NCI-H2107 (cell line): ENCODE measurements at regions not wholly inside any gene's neighbourhood (a gene's known extent, or its start where the extent isn't known, plus 50 kb on each side); places are given as distances from the start of the nearest gene placed in this dataset.
"Not testable (repeated sequence)": the region's sequence is repeated elsewhere in the genome, so short reads cannot be mapped to it uniquely, and the experiment has no call there.

Source experiments
- DNase-seq: peaks from one replicate; lab custom pipeline; 2025; lab: John Stamatoyannopoulos, UW

- DNase-seq = no peak
Observed at GRCh38 chr9:22170556-22170955, 161.5 kb upstream of the CDKN2B start.

- no peak for DNase-seq
Observed at GRCh38 chr9:22170990-22171670, 162.0 kb upstream of the CDKN2B start.

GRCh38 chr9:22171691-22172090 is 162.6 kb upstream of the CDKN2B start:
- no peak for DNase-seq

GRCh38 chr9:22173908-22174307 is 164.8 kb upstream of the CDKN2B start:
- DNase-seq = no peak

- DNase-seq = no peak
Observed at GRCh38 chr9:22175972-22176545, 167.0 kb upstream of the CDKN2B start.

- DNase-seq = not testable (repeated sequence)
Observed at GRCh38 chr9:22181021-22181420, 171.9 kb upstream of the CDKN2B start.

- no peak for DNase-seq
Observed at GRCh38 chr9:22189471-22189870, 180.4 kb upstream of the CDKN2B start.

GRCh38 chr9:22197000-22197399 is 187.9 kb upstream of the CDKN2B start:
- DNase-seq = not testable (repeated sequence)

GRCh38 chr9:22198681-22199080 is 189.6 kb upstream of the CDKN2B start:
- no peak for DNase-seq

GRCh38 chr9:22201256-22201655 is 192.2 kb upstream of the CDKN2B start:
- DNase-seq = no peak

- DNase-seq = no peak
Observed at GRCh38 chr9:22203371-22204138, 194.4 kb upstream of the CDKN2B start.

- no peak for DNase-seq
Observed at GRCh38 chr9:22204240-22204639, 195.1 kb upstream of the CDKN2B start.

GRCh38 chr9:22206833-22207232 is 197.7 kb upstream of the CDKN2B start:
- no peak for DNase-seq

GRCh38 chr9:22208846-22209585 is 199.9 kb upstream of the CDKN2B start:
- no peak for DNase-seq

GRCh38 chr9:22210262-22210661 is 201.2 kb upstream of the CDKN2B start:
- no peak for DNase-seq

GRCh38 chr9:22210936-22211335 is 201.8 kb upstream of the CDKN2B start:
- no peak for DNase-seq

GRCh38 chr9:22211588-22212360 is 202.7 kb upstream of the CDKN2B start:
- no peak for DNase-seq

- DNase-seq = no peak
Observed at GRCh38 chr9:22214021-22214420, 204.9 kb upstream of the CDKN2B start.

- DNase-seq = no peak
Observed at GRCh38 chr9:22214497-22215031, 205.5 kb upstream of the CDKN2B start.

GRCh38 chr9:22215521-22215920 is 206.4 kb upstream of the CDKN2B start:
- DNase-seq = no peak

GRCh38 chr9:22216730-22217172 is 207.6 kb upstream of the CDKN2B start:
- DNase-seq = peak; percentile 52
